Loucy (cell line): ENCODE measurements at regions not wholly inside any gene's neighbourhood (a gene's known extent, or its start where the extent isn't known, plus 50 kb on each side); places are given as distances from the start of the nearest gene placed in this dataset.

Source experiments
- CTCF ChIP-seq: fragments of 200-600 bp; sonication (generic); conservative IDR thresholded peaks from 2 replicates; pipeline ENCODE4 v1.5.1; 2014; ENCODE audit warnings: mild to moderate bottlenecking, antibody characterized with exemption, low read length
- EZH2phosphoT487 ChIP-seq: fragments of 200-600 bp; IDR thresholded peaks from 2 replicates; pipeline ENCODE4 v1.6.1; 2018; ENCODE audit warnings: antibody characterized with exemption, mild to moderate bottlenecking, moderate library complexity, borderline replicate concordance

- TF ChIP-seq CTCF (no peak), EZH2phosphoT487 (no peak)
These were observed 145.6 kb upstream of the NCOR2 start for GRCh38 chr12:124713041-124713435.
